ENCODE measurements at regions not wholly inside any gene's neighbourhood (a gene's known extent, or its start where the extent isn't known, plus 50 kb on each side); places are given as distances from the start of the nearest gene placed in this dataset.

DNA sequence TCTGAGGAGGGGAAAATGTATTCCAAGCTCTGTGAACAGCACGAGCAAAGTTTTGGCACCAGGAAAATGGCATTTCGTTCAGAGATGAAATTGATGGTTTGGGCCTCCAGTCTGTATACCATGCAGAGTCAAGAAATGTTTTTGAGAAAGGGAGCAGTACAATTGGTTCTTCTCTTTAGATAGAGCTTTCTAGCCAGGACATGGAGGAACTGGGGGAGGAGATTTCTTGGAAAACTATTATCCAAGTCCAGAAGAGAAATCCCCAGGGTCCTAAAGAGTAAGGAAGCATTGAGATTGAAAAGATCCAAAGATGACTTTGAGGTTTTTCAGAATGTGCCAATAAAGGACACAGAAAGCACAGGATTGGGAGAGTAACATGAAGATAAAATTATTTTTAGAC, 432.4 kb downstream of the TNS1 start:
- TF ChIP-seq, protein P1, sequence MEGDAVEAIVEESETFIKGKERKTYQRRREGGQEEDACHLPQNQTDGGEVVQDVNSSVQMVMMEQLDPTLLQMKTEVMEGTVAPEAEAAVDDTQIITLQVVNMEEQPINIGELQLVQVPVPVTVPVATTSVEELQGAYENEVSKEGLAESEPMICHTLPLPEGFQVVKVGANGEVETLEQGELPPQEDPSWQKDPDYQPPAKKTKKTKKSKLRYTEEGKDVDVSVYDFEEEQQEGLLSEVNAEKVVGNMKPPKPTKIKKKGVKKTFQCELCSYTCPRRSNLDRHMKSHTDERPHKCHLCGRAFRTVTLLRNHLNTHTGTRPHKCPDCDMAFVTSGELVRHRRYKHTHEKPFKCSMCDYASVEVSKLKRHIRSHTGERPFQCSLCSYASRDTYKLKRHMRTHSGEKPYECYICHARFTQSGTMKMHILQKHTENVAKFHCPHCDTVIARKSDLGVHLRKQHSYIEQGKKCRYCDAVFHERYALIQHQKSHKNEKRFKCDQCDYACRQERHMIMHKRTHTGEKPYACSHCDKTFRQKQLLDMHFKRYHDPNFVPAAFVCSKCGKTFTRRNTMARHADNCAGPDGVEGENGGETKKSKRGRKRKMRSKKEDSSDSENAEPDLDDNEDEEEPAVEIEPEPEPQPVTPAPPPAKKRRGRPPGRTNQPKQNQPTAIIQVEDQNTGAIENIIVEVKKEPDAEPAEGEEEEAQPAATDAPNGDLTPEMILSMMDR (IDR thresholded peaks at IDR 0.05; ENCODE audit: low read depth, low read length), result no peak
- no peak for TF ChIP-seq POLR2A (IDR thresholded peaks at IDR 0.05; ENCODE audit: extremely low read depth, insufficient read length)

All from NB4 (cell line).